HG02884 (cell line): ENCODE measurements at regions not wholly inside any gene's neighbourhood (a gene's known extent, or its start where the extent isn't known, plus 50 kb on each side); places are given as distances from the start of the nearest gene placed in this dataset.

Experiments
- ATAC-seq: cut with Tn5 transposase; IDR thresholded peaks from one replicate; pipeline ENCODE4 v1.9.1; 2021; ENCODE audit warnings: mild to moderate bottlenecking, moderate library complexity; ENCODE audit not compliant: unreplicated experiment

DNA sequence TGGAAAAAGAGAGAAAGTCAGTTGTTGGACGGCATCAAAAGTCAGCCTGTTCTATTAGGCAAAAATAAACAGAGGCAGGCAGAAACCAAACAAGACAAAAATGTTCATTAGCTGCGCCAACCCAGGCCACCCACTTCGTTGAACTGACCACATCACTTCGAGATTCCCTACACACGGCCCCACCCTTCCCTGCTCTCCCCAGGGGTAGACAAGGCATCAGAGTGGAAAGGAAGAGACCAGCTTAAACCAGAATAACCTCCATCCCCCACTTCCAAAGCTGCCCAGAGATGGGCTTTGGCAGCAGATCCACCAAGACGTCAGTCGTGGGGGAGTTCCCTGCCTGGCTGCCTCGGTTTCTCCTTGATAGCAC is 204.6 kb upstream of the TSHZ3 start:
- no peak for ATAC-seq

DNA sequence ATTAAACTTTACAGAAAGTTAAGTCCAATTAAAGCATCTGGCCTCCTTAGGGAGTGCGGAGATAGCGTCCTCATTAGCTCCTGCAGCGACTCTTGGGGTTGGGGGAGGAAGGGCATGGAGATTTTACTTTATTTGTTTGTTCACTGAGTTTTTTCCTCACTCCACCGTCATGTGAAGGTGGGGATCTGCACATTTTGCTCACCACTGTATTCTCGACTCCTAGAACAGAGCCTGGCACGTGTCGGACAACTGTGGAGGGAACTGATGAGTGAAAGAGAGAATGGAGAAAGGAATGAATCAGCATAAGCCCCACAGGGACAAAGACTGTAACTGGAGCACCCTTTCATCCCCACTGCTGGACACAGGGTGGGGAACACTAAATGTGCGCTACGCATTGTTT is 205.1 kb upstream of the TSHZ3 start:
- ATAC-seq: no peak

DNA sequence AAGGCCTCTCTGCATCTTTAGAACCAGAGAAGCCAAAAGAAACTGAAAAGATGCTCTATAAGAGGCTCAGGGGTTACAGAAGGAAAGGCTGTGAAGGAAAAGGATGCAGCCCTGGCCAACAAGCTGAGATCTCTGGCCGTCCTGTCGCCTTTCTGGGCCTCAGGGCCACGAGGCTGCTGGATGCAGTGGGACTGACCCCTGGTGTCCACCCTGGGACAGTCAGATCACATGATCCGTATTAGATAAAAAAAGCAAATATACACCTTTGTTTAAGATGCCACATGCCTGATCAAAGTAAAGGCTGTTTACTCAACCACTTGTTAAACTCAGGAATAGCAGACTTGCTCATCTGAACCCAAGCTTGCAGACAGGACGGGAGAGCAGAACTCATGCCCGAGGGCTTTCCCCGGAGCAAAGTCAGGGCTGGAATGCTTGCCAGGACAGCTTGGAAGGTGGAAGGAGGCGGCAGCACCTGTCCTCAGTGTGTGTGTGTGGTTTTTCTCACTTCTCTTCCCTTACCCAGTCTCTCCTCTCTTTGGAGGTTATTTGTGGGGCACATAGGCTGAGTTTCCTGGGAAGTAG is 206.5 kb upstream of the TSHZ3 start:
- no peak for ATAC-seq

DNA sequence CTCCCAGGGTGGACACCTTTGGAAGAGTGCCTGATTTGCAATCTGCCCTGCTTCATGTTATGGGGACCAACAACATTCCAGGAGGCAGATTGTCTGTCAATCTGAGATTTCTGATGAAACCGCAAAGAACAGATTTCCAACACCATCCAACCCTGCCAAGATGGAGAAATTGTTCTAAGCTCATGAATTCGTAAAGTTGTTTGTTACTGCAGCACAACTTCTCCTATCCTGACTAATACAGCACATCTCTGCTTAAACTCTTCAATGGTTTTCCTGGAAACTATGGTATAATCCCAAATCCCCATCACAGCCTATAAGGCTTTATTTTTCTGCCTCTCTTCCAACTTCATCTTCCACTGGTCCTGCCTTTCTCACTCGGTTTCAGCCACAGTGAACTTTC is 210.3 kb upstream of the TSHZ3 start:
- no peak for ATAC-seq

DNA sequence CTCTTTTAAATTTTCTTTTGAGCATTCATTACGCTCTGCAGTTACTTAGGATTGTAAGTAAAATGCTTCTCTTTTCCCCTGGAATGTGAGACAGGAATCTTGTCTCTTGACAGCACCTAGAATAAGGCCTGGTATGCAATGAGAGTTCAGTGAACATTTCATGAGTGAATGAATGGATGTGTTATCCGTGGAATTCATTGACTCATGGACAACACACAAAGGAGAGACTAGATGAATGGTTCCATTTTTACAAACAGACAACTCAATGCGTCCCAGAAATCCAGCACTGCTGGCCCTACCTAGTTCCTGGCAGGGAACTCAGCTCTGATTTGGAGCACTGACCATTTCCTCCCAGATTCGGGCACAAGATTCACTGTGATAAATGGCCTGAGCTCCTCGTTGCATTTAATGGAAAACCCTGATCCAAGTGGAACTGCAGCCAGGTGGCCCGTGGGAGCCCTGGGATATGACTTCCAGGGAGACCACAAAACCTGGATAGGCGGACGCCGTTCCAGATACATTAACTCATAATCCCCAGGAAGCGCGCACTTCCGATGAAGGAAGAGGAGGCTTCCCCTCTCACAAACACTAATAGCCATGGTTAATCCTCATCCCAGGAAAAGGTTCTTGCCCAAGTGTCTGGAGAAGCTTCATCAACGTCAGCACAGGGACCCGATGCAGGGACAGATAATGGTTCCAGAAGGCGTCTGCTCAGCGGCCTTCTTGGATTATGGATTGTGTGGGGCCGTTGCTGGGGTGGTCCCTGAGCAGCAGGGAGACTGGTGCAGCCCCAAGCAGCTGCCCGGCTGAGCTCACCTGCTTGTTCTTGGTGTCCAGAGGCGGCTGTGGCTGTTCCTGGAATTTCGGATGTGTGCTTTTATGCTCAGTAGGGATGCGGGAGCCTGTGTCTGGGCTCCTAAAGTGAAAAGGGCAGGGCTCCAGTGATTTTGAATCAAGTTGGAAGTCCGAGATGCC is 211.1 kb upstream of the TSHZ3 start:
- ATAC-seq: no peak

DNA sequence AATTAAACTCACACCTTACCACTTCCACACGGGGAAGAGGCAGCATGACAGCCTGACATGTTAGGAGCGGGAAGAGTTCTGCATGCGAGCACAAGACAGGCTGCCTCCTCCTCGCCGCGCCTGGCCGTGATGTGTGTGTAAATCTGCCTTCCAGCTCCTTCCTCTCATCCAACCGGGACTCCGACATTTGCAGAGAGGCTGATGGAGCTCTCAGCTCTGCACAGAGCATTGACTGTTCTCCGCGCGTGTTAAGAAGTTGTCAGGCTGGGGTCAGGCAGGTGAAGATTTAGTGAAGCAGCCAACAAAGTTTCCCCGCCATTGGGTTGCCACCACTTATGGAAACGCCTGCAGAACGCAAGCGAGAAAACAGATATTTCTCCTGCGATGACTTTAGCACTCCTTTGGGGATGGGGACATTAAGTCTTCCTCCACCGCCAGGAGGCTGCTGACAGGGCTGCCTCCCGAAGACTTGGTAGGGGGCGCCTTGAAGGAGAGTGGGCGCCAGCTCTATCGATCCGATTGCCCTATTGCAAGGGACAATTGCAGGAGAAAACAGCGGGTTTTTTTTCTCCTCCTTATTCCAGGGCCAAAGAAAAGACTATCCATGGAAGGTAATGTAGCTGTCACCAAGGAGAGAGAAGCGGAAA is 213.9 kb upstream of the TSHZ3 start:
- ATAC-seq: no peak

DNA sequence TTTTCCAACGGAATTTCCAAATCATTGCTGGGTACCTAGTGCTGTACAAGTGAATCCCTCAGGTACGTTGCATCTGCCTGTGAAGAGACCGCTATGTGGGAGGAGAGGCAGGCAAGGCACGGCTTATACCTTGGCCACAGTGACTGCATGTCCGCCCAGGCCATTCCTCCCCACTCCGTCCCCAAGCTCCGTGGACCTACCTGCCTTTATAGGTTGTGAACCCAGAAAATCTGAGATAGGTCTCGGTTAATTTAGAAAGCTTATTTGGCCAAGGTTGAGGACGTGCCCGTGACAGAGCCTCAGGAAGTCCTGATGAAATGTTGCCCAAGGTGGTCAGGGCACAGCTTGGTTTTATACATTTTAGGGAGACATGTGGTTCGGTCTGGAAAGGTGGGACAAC is 218.5 kb upstream of the TSHZ3 start:
- no peak for ATAC-seq

DNA sequence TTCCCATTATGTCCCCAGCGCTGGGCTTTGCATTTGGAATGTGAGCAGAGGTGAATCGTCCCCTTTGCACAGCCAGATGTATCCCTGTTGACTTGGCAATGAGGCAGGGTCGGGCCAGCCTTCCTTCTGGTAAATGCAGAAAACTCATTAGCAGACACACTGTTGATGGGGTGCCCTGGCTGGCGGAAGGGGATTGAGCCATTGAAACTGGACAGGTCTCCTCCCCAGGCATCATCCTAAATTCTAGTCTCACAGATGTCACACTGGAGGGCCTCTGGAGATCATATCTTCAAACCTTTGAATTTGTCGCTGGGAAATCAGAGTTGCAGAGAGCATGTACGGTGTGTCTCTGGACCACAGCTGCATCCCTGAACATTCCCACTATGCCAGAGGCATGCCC is 219.5 kb upstream of the TSHZ3 start:
- no peak for ATAC-seq

DNA sequence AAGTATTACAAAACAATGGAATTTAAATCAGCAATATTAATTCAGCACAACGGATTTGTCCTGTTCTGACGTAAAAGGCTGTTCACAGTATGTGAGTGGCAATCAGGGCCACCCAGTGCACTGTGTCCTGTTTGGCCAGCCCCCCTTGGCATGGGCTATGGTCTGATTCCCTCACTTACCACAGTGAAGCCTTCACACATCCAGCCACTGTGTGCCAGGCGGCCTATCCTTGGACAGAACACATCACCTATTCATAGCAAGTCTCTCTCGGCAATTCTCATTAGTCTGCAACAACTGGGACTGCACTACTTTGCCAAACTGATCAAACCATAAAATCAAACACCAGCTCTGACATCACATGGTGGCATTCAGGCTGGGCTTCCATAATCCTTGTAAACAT is 221.5 kb upstream of the TSHZ3 start:
- ATAC-seq: no peak

DNA sequence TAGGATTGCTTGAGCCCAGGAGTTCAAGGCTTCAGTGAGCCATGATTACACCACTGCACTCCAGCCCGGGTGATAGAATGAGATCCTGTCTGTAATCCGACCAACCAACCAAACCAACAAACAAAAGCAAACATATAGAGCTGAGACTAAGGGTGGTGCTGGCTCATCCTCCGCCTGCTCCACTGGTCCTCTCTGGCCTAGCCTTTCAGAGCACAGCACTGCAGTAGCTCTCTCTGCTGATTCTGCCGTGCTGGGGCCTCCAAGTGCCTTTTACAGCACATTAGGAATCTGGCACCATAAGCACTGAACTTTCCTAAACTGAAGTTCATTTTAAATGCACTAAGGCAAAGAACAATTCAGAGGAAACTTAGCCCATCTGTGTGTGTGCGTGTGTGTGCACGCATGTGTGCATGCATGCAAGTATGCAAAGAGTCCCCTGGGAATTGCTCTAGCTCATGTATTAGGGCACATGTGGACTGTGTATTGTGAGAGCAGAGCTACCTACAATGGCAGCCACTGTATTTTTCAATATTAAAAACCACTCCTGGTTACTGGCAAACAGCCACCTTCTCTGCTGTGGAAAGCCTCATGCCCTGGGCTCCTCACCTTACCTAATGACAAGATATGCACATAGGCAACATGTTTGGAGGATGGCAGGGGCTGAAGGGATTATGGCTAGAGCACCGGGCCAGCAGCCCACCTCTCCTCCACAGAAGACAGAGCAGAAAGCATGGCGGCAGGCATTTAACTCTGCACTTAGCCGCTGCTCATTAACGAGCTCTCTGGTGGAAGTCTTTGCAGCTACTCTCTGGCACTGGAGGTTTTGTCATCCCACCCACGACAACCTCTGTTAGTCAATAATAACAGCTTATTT is 223.1 kb upstream of the TSHZ3 start:
- ATAC-seq: no peak

DNA sequence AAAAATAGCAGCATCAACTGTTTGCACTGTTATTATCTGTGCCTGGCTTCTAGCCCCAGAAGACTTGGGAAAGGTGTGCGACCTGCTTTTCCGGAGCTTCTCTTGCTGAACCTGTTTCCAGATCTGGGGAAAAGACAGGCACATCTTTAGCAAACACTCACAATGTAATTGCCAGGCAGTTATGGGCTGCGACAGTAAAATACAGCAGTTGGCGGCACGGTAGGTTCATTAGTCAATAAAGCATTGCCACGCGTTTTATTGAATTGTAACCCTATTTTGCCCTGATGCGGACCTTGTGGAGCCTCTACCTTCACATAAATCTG is 223.7 kb upstream of the TSHZ3 start:
- ATAC-seq: no peak

DNA sequence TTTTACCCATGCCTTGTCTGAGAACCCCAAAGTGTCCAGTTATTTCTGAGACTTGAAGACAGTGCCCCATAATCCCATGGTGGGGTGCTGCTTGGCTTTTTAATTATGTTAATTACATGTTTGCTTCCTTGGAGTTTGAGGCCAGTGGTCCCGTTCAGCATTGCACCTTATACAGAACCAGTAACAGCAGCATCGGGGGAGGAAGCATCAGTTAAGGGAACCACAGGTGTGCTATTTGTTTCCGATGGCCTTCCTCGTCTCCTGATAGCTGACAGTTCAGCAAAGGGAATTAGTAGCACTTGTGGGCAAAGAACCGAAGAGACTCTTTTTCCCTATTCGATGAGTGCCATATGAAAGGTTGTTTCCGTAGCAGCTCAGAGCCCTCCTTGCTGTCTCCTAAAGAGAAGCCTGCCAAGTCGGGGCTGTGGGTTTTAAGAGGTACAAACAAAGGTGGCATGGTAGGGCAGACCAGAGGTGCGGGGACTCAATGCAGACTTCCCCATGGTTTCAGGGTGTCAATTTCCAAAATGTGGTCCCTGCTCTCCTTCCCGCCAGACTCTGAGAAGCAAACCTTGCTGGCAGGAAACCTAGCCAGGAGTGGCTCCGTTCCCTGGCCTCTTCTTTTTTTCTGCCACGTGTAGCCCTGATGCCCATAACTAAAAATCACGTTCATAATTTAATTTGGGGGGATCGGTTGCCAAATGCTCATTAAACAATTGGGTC is 225.2 kb upstream of the TSHZ3 start:
- ATAC-seq: no peak

DNA sequence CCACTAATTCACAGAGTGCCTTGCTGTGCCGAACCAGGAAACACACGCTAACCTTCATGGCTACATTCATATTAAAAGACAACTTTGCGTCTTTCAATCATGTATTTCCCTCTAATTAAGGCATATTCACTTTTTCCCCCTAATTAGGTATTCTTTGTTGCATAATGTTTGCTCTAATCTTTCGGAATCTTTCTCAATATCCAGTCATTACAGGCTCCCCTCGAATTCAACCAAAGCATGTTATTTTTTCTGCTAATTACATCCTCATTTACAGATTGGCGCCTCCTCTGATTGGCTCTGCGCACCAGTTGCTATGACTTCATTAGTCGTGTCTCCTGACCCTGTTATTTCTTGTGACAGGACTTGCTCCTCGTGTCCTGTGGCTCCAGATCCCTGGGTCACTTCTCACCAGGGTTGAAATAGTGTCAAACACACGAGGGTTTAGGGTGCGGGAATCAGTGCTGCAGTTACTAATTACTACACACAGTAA is 226.7 kb upstream of the TSHZ3 start:
- no peak for ATAC-seq

DNA sequence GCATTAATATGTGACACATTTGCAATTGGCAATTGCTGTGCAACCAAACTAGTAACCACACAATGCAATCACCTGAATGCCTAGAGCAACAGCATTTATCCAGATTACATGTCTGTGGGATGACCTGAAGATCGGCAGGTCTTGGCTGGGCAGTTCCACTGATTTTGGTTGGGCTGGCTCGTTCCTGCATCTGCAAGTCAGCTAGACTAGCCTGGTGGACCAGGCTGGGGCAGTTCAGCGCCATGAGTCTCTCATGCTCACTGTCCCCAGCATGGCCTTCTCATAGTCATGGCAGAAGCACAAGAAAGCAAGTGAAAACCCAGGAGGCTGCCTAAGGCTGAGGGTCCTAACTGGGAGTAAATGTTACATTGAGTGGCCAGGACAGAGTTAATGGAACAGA is 229.1 kb upstream of the TSHZ3 start:
- ATAC-seq: no peak

DNA sequence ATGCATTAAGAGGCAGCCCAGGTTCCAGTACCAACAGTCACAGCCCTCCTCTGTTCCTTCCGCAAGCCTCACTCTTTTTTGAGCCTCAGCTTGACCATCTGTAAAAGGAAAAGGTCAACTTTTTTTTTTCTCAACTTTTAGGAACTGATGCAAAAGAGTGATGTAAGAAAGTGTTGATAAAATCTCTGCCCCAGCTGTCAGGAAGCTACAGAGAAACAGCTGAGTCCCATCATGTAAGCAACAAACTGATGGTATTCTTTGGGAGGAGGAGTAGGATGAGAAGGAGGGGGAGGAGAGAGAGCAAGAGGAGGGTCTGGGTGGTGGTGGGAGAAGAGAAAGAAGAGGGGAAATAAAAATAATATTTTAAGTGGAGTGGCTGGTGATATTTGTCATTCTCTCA is 233.9 kb upstream of the TSHZ3 start:
- no peak for ATAC-seq

DNA sequence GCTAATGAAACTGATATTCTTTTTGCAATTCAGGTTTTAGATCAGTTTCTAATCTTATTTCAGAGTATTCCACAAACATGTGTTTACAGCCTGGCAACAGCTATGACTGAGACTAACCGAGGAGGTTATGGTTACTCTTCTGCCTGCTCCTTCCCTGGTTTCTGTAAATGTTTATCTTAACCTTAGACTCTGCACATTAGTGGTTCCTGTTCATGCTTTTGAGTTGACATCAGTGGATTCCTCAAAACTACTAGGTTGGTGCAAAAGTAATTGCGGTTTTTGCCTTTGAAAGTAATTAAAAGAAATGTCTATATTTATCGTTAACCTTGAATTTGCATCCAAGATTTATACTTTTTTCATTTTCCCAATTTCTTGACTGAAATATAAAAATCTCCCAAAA is 237.0 kb upstream of the TSHZ3 start:
- no peak for ATAC-seq

DNA sequence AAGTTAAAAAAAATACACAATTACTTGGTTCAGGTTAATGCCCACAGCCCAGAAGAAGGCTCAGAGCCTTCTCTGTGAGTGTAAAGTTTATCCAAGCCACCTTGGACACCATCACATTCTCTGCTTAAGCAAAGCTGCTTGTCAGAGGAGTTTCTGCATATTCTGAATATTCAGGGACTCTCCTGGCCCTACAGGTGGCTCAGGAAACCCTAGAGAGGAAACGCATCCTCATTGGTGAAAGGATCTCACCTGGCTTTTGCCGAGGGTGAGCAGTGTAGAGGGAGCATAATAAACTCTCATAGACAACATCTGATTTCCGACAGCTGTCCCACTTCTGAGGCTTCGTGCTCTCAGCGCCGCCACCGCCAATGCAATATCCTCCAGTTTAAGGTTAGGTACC is 239.9 kb upstream of the TSHZ3 start:
- no peak for ATAC-seq

DNA sequence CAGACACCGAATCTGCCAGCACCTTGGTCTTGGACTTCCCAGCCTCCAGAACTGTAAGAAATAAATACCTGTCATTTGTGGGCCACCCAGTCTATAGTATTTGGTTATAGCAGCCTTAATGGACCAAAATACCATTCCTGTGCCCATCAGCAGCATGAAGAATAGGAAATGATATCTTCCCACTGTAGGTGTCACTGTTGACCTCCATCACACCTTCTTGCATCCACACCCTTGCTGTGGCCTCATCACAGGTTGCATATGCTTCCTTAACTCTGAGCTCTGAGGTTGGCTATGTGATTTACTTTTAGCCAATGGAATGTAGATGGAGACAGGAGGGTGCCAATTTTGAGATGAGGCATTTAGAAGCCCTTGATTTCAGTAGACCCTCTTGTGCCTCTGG is 242.0 kb upstream of the TSHZ3 start:
- ATAC-seq: no peak

DNA sequence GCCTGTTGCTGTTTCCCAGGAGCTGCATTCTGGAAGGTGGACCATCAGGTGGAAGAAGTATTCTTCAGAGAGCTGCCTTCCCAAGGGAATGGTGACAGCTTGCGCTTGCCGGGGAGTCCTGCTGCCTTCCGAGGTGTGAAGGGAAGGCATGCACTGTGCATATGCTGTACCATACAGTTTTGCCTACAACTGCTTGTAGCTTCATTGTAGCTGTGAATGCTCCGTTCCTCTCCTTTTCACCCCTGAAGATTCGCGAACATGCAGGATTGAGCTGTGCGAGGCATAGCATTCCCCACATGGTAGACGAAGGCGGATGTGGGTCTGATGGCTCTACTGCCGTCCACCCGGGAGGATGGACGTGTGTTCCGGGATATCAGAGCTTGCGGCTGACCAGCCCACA is 243.2 kb upstream of the TSHZ3 start:
- ATAC-seq: no peak

DNA sequence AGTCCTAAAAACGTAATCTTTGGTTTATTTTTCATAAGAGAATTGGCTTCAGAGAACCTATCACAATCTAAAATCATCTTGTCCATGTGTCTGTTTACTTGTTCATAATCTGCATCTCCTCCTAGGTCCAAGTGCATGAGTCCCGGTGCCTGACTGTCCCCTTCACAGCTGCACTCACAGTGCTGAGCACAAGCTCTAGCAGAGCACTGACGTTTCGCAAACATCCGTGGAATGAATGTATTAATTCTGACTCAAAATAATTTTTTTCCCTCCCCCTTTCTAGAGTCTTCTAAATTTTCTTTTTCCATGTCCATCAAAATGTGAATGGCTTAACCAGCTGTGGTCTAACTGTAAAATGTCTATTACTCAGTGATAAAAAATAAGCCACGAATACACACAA is 245.5 kb upstream of the TSHZ3 start:
- no peak for ATAC-seq

DNA sequence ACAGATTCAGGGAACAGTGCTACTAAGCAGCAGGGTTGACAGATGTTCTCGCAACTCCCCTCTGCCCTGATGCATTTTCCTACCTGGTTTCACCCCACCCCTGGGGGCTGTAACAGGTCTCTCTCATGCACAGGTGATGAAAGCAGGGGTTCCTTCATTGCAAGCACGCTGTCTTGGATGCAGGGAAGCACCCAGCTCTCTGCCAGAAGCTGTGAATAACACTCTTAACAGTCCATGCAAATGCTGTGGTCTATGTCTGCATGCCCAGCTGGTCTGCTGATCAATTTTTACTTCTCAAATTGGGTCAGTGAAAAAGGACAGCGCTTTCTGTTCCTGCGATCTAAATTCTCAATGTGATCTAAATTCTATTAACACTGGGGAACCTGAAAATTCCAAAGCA is 246.3 kb upstream of the TSHZ3 start:
- no peak for ATAC-seq
